Small intestine (tissue), 7 donors: ENCODE measurements at regions not wholly inside any gene's neighbourhood (a gene's known extent, or its start where the extent isn't known, plus 50 kb on each side); places are given as distances from the start of the nearest gene placed in this dataset.
"Not testable (repeated sequence)": the region's sequence is repeated elsewhere in the genome, so short reads cannot be mapped to it uniquely, and the experiment has no call there.

Source experiments
- DNase-seq, 2 donors: peaks; one replicate each; pipeline versions ENCODE4 v3.0.0 to v3.0.0-alpha.2; 2013
- FAIRE-seq: peaks from 2 replicates; lab custom pipeline; 2012; peaks lifted over from hg19 to GRCh38; lab: Jason Lieb, UNC
- H3K27ac ChIP-seq, 3 donors: one replicate each; pipeline ENCODE4 v1.5.1; 2013; ENCODE audit warnings: low read length in 2 of 3, mild to moderate bottlenecking in 2 of 3, control low read depth in 1 of 3, inconsistent platforms in 1 of 3, low read depth in 1 of 3, moderate library complexity in 1 of 3
- H3K27me3 ChIP-seq, 3 donors: one replicate each; pipeline ENCODE4 v1.6.1; 2013; ENCODE audit warnings: low read length in 3 of 3, inconsistent platforms in 1 of 3; ENCODE audit not compliant: control insufficient read depth in 3 of 3, insufficient read depth in 3 of 3
- H3K36me3 ChIP-seq, 3 donors: one replicate each; pipeline ENCODE4 v1.6.1; 2013; ENCODE audit warnings: low read length in 3 of 3, inconsistent platforms in 1 of 3, low read depth in 1 of 3, mild to moderate bottlenecking in 1 of 3, moderate library complexity in 1 of 3; ENCODE audit not compliant: control insufficient read depth in 3 of 3, insufficient read depth in 2 of 3
- H3K4me1 ChIP-seq, 3 donors: one replicate each; pipeline ENCODE4 v1.6.1; 2013; ENCODE audit warnings: low read length in 2 of 3, inconsistent platforms in 1 of 3, low read depth in 1 of 3, mild to moderate bottlenecking in 1 of 3, moderate library complexity in 1 of 3; ENCODE audit not compliant: control insufficient read depth in 3 of 3, insufficient read depth in 2 of 3
- H3K4me3 ChIP-seq, 3 donors: one replicate each; pipeline ENCODE4 v1.5.1; 2013; ENCODE audit warnings: low read length in 3 of 3, control low read depth in 1 of 3, inconsistent platforms in 1 of 3, low read depth in 1 of 3, mild to moderate bottlenecking in 1 of 3, moderate library complexity in 1 of 3
- H3K9me3 ChIP-seq, 2 donors: one replicate each; pipeline ENCODE4 v1.6.1; 2013; ENCODE audit warnings: low read depth in 1 of 2, low read length in 1 of 2; ENCODE audit not compliant: control insufficient read depth in 2 of 2, insufficient read depth in 1 of 2
- WGBS, 3 donors: extraction: QIAGEN DNeasy Blood & Tissue Kit; methylation state at CpG; one replicate each; pipeline ENCODE4 v1.1.7; 2013; 5-methylcytosine and 5-hydroxymethylcytosine counted together
- donor health status: healthy with polysubstance abuse.
- donor health status: control.
- donor health status: control.
- donor health status: Bipolar disorder and iron deficiency.
- donor health status: healthy.

GRCh38 chr5:91305640-91306039 lies 77.5 kb downstream of the ARRDC3 start:
- no peaks in the 10 kb centered on the region for H3K36me3 ChIP-seq
- FAIRE-seq, result no peak
- H3K27me3 ChIP-seq, result no peaks in the 10 kb centered on the region
- H3K4me1 ChIP-seq, result no peaks in the 10 kb centered on the region
- no peak overlapping the region for H3K4me3 ChIP-seq
- no peak overlapping the region for H3K27ac ChIP-seq
- no peaks in the 10 kb centered on the region for H3K9me3 ChIP-seq
- DNase-seq, result no peak

GRCh38 chr5:91304015-91304414 lies 79.1 kb downstream of the ARRDC3 start:
- H3K4me3 ChIP-seq, FAIRE-seq, DNase-seq, H3K36me3 ChIP-seq, H3K27me3 ChIP-seq, H3K9me3 ChIP-seq, H3K27ac ChIP-seq, H3K4me1 ChIP-seq: not testable (repeated sequence)
- WGBS, 3 donors, result 88 to 96% (median 90%) methylated on average over 4 of the region's 4 CpGs

- FAIRE-seq, result no peak
- WGBS, 3 donors, result 72 to 90% (median 74%) methylated on average over 1 of the region's 1 CpG
- no peak overlapping the region for H3K27ac ChIP-seq
- no peaks in the 10 kb centered on the region for H3K9me3 ChIP-seq
- no peaks in the 10 kb centered on the region for H3K27me3 ChIP-seq
- no peak for DNase-seq
- no peaks in the 10 kb centered on the region for H3K4me1 ChIP-seq
- H3K4me3 ChIP-seq, result no peak overlapping the region
- no peaks in the 10 kb centered on the region for H3K36me3 ChIP-seq
Measured at GRCh38 chr5:91302958-91303357, 80.2 kb downstream of the ARRDC3 start.

- no peak overlapping the region for H3K27ac ChIP-seq
- FAIRE-seq, result no peak
- 77 to 90% (median 78%) methylated on average over 4 of the region's 4 CpGs for WGBS, 3 donors
Measured at GRCh38 chr5:91302305-91302704, 80.8 kb downstream of the ARRDC3 start.

GRCh38 chr5:91301106-91301846 lies 81.8 kb downstream of the ARRDC3 start:
- no peak for DNase-seq
- no peaks in the 10 kb centered on the region for H3K27me3 ChIP-seq
- H3K27ac ChIP-seq, result no peak overlapping the region
- H3K4me1 ChIP-seq, result no peaks in the 10 kb centered on the region
- no peak for FAIRE-seq
- WGBS, 3 donors, result 89 to 92% (median 89%) methylated on average over 5 of the region's 5 CpGs
- no peak overlapping the region for H3K4me3 ChIP-seq
- no peaks in the 10 kb centered on the region for H3K9me3 ChIP-seq
- H3K36me3 ChIP-seq, result no peaks in the 10 kb centered on the region

More at GRCh38 chr5:91302305-91302704, 80.8 kb downstream of the ARRDC3 start:
- no peaks in the 10 kb centered on the region for H3K4me1 ChIP-seq
- H3K27me3 ChIP-seq, result no peaks in the 10 kb centered on the region
- no peak for DNase-seq
- no peaks in the 10 kb centered on the region for H3K9me3 ChIP-seq
- no peak overlapping the region for H3K4me3 ChIP-seq
- no peaks in the 10 kb centered on the region for H3K36me3 ChIP-seq

- H3K27ac ChIP-seq, result no peak overlapping the region
- H3K27me3 ChIP-seq, result no peaks in the 10 kb centered on the region
- no peaks in the 10 kb centered on the region for H3K36me3 ChIP-seq
- H3K4me3 ChIP-seq, result no peak overlapping the region
- no peaks in the 10 kb centered on the region for H3K4me1 ChIP-seq
- no peaks in the 10 kb centered on the region for H3K9me3 ChIP-seq
- FAIRE-seq (no peak), DNase-seq (no peak)
- 77 to 91% (median 84%) methylated on average over 2 of the region's 2 CpGs for WGBS, 3 donors
Measured at GRCh38 chr5:91297994-91298393, 85.1 kb downstream of the ARRDC3 start.

- H3K36me3 ChIP-seq, result no peaks in the 10 kb centered on the region
- DNase-seq, result no peak
- 77 to 87% (median 80%) methylated on average over 2 of the region's 2 CpGs for WGBS, 3 donors
- H3K27ac ChIP-seq, result no peak overlapping the region
- H3K4me3 ChIP-seq, result no peak overlapping the region
- no peaks in the 10 kb centered on the region for H3K27me3 ChIP-seq
- no peaks in the 10 kb centered on the region for H3K9me3 ChIP-seq
- FAIRE-seq, result no peak
- H3K4me1 ChIP-seq, result no peaks in the 10 kb centered on the region
Measured at GRCh38 chr5:91296674-91297143, 86.4 kb downstream of the ARRDC3 start.

- not testable (repeated sequence) for H3K9me3 ChIP-seq, H3K36me3 ChIP-seq, FAIRE-seq, H3K4me1 ChIP-seq, DNase-seq, H3K27ac ChIP-seq, H3K4me3 ChIP-seq, H3K27me3 ChIP-seq
- 94 to 96% (median 94%) methylated on average over 9 of the region's 9 CpGs for WGBS, 3 donors
Measured at GRCh38 chr5:91296102-91296501, 87.0 kb downstream of the ARRDC3 start.

- DNase-seq, result no peak
- Histone ChIP-seq H3K36me3 (no peaks in the 10 kb centered on the region), H3K4me1 (no peaks in the 10 kb centered on the region), H3K27ac (no peak overlapping the region), H3K9me3 (no peaks in the 10 kb centered on the region), H3K27me3 (no peaks in the 10 kb centered on the region), H3K4me3 (no peak overlapping the region)
- no peak for FAIRE-seq
Measured at GRCh38 chr5:91293131-91293530, 90.0 kb downstream of the ARRDC3 start.
